ENCODE measurements at regions not wholly inside any gene's neighbourhood (a gene's known extent, or its start where the extent isn't known, plus 50 kb on each side); places are given as distances from the start of the nearest gene placed in this dataset.

DNA sequence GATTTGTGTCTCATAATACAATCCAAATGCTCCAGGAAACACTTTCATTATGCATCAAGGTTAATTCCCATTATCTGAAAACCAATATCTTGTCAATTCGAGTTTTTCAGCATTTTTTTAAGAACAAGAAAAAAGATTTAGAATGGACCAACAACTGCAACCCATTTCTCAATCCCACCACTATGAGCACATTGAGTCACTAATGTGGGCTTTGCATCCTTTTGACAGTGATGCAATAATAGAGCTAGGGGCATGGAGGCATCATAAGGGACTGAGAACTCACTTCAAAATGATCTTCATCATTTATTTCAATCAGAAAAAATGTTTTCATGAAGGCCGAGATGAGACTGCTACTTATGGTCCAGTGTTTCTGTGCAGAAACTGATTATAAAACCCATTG, 74.8 kb upstream of the DEFB112 start:
- TF ChIP-seq, protein P1, sequence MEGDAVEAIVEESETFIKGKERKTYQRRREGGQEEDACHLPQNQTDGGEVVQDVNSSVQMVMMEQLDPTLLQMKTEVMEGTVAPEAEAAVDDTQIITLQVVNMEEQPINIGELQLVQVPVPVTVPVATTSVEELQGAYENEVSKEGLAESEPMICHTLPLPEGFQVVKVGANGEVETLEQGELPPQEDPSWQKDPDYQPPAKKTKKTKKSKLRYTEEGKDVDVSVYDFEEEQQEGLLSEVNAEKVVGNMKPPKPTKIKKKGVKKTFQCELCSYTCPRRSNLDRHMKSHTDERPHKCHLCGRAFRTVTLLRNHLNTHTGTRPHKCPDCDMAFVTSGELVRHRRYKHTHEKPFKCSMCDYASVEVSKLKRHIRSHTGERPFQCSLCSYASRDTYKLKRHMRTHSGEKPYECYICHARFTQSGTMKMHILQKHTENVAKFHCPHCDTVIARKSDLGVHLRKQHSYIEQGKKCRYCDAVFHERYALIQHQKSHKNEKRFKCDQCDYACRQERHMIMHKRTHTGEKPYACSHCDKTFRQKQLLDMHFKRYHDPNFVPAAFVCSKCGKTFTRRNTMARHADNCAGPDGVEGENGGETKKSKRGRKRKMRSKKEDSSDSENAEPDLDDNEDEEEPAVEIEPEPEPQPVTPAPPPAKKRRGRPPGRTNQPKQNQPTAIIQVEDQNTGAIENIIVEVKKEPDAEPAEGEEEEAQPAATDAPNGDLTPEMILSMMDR (conservative IDR thresholded peaks at IDR 0.05 in 1 of 2, IDR thresholded peaks at IDR 0.05 in 1 of 2; ENCODE audit: extremely low read depth in 1 of 2, insufficient read depth in 1 of 2, low read depth in 1 of 2, low read length in 2 of 2) = no peak
- no peak for TF ChIP-seq EZH2 (IDR thresholded peaks at IDR 0.05; ENCODE audit: borderline replicate concordance, low read length)

Measured in mammary epithelial cell (primary cell).